Hepatocyte (in vitro differentiated cells): ENCODE measurements at regions not wholly inside any gene's neighbourhood (a gene's known extent, or its start where the extent isn't known, plus 50 kb on each side); places are given as distances from the start of the nearest gene placed in this dataset.
A peak's percentile ranks its signal among the peaks of the same experiment; 100 is the strongest.

Experiments
- DNase-seq: peaks from one replicate; pipeline ENCODE4 v3.0.0-alpha.2; 2016; ENCODE audit warnings: low spot score
- H2AFZ ChIP-seq: fragments of 200-600 bp; sonication (generic); 2 replicates; pipeline ENCODE4 v1.6.0; 2016; ENCODE audit warnings: antibody characterized with exemption, mild to moderate bottlenecking
- H3K27ac ChIP-seq: fragments of 200-600 bp; sonication (generic); 2 replicates; pipeline ENCODE4 v1.5.1; 2016; ENCODE audit warnings: mild to moderate bottlenecking
- H3K27me3 ChIP-seq: fragments of 200-600 bp; sonication (generic); 2 replicates; pipeline ENCODE4 v1.6.1; 2016
- H3K36me3 ChIP-seq: fragments of 200-600 bp; sonication (generic); replicated peaks from 2 replicates; pipeline ENCODE4 v1.5.1; 2016; ENCODE audit warnings: low read depth; ENCODE audit not compliant: insufficient read depth
- H3K4me1 ChIP-seq: fragments of 200-600 bp; sonication (generic); 2 replicates; pipeline ENCODE4 v1.5.1; 2016; ENCODE audit warnings: mild to moderate bottlenecking, moderate library complexity; ENCODE audit not compliant: insufficient read depth
- H3K4me2 ChIP-seq: fragments of 200-600 bp; sonication (generic); 2 replicates; pipeline ENCODE4 v1.6.0; 2016
- H3K4me3 ChIP-seq: fragments of 200-600 bp; sonication (generic); 2 replicates; pipeline ENCODE4 v1.5.1; 2016; ENCODE audit warnings: mild to moderate bottlenecking
- H3K79me2 ChIP-seq: fragments of 200-600 bp; sonication (generic); 2 replicates; pipeline ENCODE4 v1.6.0; 2017; ENCODE audit warnings: mild to moderate bottlenecking
- H3K9me2 ChIP-seq: fragments of 200-600 bp; sonication (generic); replicated peaks from 2 replicates; pipeline ENCODE4 v1.6.0; 2017; ENCODE audit warnings: mild to moderate bottlenecking; ENCODE audit not compliant: insufficient read depth
- H3K9me3 ChIP-seq: fragments of 200-600 bp; sonication (generic); 2 replicates; pipeline ENCODE4 v1.5.1; 2016; ENCODE audit warnings: low read depth, mild to moderate bottlenecking
- H4K20me1 ChIP-seq: fragments of 200-600 bp; sonication (generic); 2 replicates; pipeline ENCODE4 v1.6.0; 2016; ENCODE audit warnings: mild to moderate bottlenecking; ENCODE audit not compliant: insufficient read depth, poor library complexity, severe bottlenecking
- EZH2 ChIP-seq: fragments of 200-600 bp; sonication (generic); IDR thresholded peaks from 2 replicates; pipeline ENCODE4 v1.6.1; 2016; ENCODE audit warnings: antibody characterized with exemption, mild to moderate bottlenecking, borderline replicate concordance
- EZH2phosphoT487 ChIP-seq: fragments of 200-600 bp; sonication (generic); IDR thresholded peaks from one replicate; pipeline ENCODE4 v1.6.1; 2018; ENCODE audit warnings: antibody characterized with exemption, mild to moderate bottlenecking, low read depth, moderate library complexity; ENCODE audit not compliant: unreplicated experiment, severe bottlenecking
- WGBS: methylation state at CpG from one replicate; pipeline ENCODE4 v1.1.6; 2016; ENCODE audit warnings: low lambda C conversion rate; ENCODE audit errors: missing lambda C conversion rate; 5-methylcytosine and 5-hydroxymethylcytosine counted together
- TF ChIP-seq, protein P1 (sequence below): fragments of 200-600 bp; sonication (generic); IDR thresholded peaks from 2 replicates; pipeline ENCODE4 v1.5.1; 2016; ENCODE audit warnings: antibody characterized with exemption, mild to moderate bottlenecking; ENCODE audit not compliant: poor library complexity

DNA sequence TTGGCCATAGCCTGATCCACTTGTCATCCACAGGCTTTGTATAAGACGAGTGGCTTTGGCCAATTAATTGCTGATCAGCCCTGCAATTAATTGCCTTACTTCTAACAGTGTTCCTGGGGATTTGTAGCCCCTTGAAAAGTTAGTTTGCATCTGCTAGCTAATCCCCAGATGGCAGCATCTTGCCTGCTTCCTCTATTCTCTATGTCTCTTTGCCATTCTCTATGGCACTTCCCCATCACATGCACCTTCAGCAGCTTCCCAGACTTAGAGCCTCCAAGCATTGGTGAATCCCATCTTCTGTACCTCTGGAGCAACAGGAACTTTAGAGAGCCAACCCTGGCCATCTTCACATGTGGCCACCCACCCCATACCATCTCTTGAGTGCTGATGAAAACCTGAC is 197.0 kb upstream of the DMAC1 start:
- H3K27me3 ChIP-seq = no peaks in the 10 kb centered on the region
- no peak for DNase-seq
- H3K9me2 ChIP-seq = no peaks in the 10 kb centered on the region
- H3K4me2 ChIP-seq = no peak overlapping the region
- WGBS = 92% methylated on average over 1 of the region's 1 CpG
- no peaks in the 10 kb centered on the region for H3K36me3 ChIP-seq
- H3K27ac ChIP-seq = no peak overlapping the region
- no peak overlapping the region for H2AFZ ChIP-seq
- H3K9me3 ChIP-seq = no peaks in the 10 kb centered on the region
- TF ChIP-seq, protein P1, sequence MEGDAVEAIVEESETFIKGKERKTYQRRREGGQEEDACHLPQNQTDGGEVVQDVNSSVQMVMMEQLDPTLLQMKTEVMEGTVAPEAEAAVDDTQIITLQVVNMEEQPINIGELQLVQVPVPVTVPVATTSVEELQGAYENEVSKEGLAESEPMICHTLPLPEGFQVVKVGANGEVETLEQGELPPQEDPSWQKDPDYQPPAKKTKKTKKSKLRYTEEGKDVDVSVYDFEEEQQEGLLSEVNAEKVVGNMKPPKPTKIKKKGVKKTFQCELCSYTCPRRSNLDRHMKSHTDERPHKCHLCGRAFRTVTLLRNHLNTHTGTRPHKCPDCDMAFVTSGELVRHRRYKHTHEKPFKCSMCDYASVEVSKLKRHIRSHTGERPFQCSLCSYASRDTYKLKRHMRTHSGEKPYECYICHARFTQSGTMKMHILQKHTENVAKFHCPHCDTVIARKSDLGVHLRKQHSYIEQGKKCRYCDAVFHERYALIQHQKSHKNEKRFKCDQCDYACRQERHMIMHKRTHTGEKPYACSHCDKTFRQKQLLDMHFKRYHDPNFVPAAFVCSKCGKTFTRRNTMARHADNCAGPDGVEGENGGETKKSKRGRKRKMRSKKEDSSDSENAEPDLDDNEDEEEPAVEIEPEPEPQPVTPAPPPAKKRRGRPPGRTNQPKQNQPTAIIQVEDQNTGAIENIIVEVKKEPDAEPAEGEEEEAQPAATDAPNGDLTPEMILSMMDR = no peak
- H3K4me1 ChIP-seq = no peaks in the 10 kb centered on the region
- H3K79me2 ChIP-seq = no peaks in the 10 kb centered on the region
- H3K4me3 ChIP-seq = no peak overlapping the region
- H4K20me1 ChIP-seq = no peaks in the 10 kb centered on the region

DNA sequence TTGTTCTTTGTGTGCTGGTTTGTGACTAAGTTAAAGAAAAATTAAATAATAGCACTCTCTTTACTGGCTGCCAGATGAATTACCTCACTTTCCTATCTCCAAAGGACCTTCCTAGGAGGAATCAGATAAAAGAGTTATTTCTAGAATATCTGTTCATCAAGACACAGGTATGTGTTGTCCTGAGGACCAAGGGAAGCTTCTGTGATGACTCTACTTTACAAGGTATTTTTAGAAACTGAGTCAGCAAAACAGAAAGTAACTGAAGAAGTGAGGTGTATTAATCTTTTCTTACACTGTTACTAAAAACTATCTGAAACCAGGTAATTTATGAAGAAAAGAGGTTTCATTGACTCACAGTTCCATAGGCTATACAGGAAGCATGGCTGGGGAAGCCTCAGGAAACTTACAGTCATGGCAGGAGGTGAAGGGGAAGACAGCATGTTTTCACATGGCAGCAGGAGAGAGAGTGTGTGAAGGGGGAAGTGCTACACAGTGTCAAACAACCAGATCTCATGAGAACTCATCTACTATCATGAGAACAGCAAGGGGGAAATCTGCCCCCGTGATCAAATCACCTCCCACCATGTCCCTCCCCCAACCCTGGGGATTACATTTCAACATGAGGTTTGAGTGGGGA is 189.2 kb upstream of the DMAC1 start:
- TF ChIP-seq EZH2 = no peak
- TF ChIP-seq, protein P1 = no peak
- TF ChIP-seq EZH2phosphoT487 = no peak
- H3K36me3 ChIP-seq = no peaks in the 10 kb centered on the region

GRCh38 chr9:7984692-7985091 is 185.1 kb upstream of the DMAC1 start:
- Histone ChIP-seq H3K4me2 (no peak overlapping the region), H3K27me3 (no peaks in the 10 kb centered on the region), H3K9me2 (no peaks in the 10 kb centered on the region), H3K9me3 (no peaks in the 10 kb centered on the region), H4K20me1 (no peaks in the 10 kb centered on the region), H3K27ac (no peak overlapping the region), H2AFZ (no peak overlapping the region), H3K79me2 (no peaks in the 10 kb centered on the region), H3K4me1 (no peaks in the 10 kb centered on the region), H3K4me3 (no peak overlapping the region), H3K36me3 (no peaks in the 10 kb centered on the region)
- TF ChIP-seq, protein P1 = no peak
- TF ChIP-seq EZH2phosphoT487 (no peak), EZH2 (no peak)
- 83% methylated on average over 5 of the region's 5 CpGs for WGBS
- DNase-seq = no peak

More for the DNA sequence above, 189.2 kb upstream of the DMAC1 start:
- no peaks in the 10 kb centered on the region for H3K79me2 ChIP-seq
- H3K4me1 ChIP-seq = no peaks in the 10 kb centered on the region
- no peak overlapping the region for H3K4me3 ChIP-seq
- H3K9me3 ChIP-seq = no peaks in the 10 kb centered on the region
- no peak overlapping the region for H3K4me2 ChIP-seq
- no peak overlapping the region for H2AFZ ChIP-seq
- H3K9me2 ChIP-seq = no peaks in the 10 kb centered on the region
- no peak overlapping the region for H3K27ac ChIP-seq
- H4K20me1 ChIP-seq = no peaks in the 10 kb centered on the region
- 80% methylated on average over 1 of the region's 1 CpG for WGBS
- no peak for DNase-seq
- H3K27me3 ChIP-seq = no peaks in the 10 kb centered on the region

DNA sequence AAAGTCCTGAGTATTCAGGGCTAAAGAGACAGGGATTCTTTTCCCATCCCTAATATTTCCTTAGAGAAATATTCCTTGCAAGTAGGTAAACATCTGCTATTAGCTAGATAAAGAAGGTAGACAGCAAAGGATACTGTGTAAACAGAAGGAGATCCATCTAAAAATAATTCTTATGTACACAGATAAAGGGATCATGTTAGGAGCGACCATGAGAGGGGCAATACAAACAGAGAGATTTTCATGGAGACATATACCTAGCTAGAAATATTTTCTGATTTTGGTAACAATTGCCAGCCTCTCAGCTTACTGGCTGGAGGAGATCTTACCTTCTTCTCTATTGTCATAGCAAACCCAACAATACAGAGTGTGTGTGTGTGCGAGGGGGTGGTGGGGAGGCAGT is 184.6 kb upstream of the DMAC1 start:
- Histone ChIP-seq H3K9me2 (no peaks in the 10 kb centered on the region), H3K4me1 (no peaks in the 10 kb centered on the region), H3K9me3 (no peaks in the 10 kb centered on the region), H2AFZ (no peak overlapping the region), H3K27me3 (no peaks in the 10 kb centered on the region), H3K4me2 (peak overlapping the region; percentile 49), H3K4me3 (no peak overlapping the region), H3K27ac (no peak overlapping the region), H3K36me3 (no peaks in the 10 kb centered on the region), H4K20me1 (no peaks in the 10 kb centered on the region), H3K79me2 (no peaks in the 10 kb centered on the region)
- DNase-seq = no peak
- TF ChIP-seq, protein P1 = no peak
- no peak for TF ChIP-seq EZH2phosphoT487
- TF ChIP-seq EZH2 = no peak
- 56% methylated on average over 2 of the region's 2 CpGs for WGBS
